Stimulated activated memory B cell treated with anti-CD40 and anti-IgM and Interleukin-4, amounts not matched to agents 10 μg/mL and 1 μg/mL and 100 μg/mL, for 72 hours (primary cell): ENCODE measurements at regions not wholly inside any gene's neighbourhood (a gene's known extent, or its start where the extent isn't known, plus 50 kb on each side); places are given as distances from the start of the nearest gene placed in this dataset.
"Not testable (repeated sequence)": the region's sequence is repeated elsewhere in the genome, so short reads cannot be mapped to it uniquely, and the experiment has no call there.

Experiments used
- ATAC-seq: fragments of 150-1000 bp; cut with Tn5 transposase; 2 replicates; pipeline ENCODE4 v1.10.0; 2021
- H3K27ac Mint-ChIP-seq: one replicate; pipeline ENCODE4 v1.8.0; 2022; ENCODE audit warnings: mild to moderate bottlenecking, mixed read lengths
- H3K27me3 Mint-ChIP-seq: one replicate; pipeline ENCODE4 v1.8.0; 2022; ENCODE audit warnings: mixed read lengths
- H3K36me3 Mint-ChIP-seq: one replicate; pipeline ENCODE4 v1.8.0; 2022; ENCODE audit warnings: mixed read lengths
- H3K4me1 Mint-ChIP-seq: one replicate; pipeline ENCODE4 v1.8.0; 2022; ENCODE audit warnings: mixed read lengths
- H3K4me3 Mint-ChIP-seq: one replicate; pipeline ENCODE4 v1.8.0; 2022; ENCODE audit warnings: mild to moderate bottlenecking, moderate library complexity, mixed read lengths
- H3K9me3 Mint-ChIP-seq: one replicate; pipeline ENCODE4 v1.8.0; 2022; ENCODE audit warnings: mixed read lengths

- H3K27me3 Mint-ChIP-seq = no peaks in the 10 kb centered on the region
- H3K27ac Mint-ChIP-seq = no peak overlapping the region
- H3K4me3 Mint-ChIP-seq = no peak overlapping the region
- H3K9me3 Mint-ChIP-seq = peaks cover 2% of the 10 kb centered on the region
- H3K4me1 Mint-ChIP-seq = no peaks in the 10 kb centered on the region
- H3K36me3 Mint-ChIP-seq = no peaks in the 10 kb centered on the region
- no peak for ATAC-seq
Observed at GRCh38 chr13:89029062-89029461, 1357.9 kb downstream of the SLITRK5 start.

GRCh38 chr13:89034015-89034414 lies 1362.8 kb downstream of the SLITRK5 start:
- no peak overlapping the region for H3K4me3 Mint-ChIP-seq
- H3K9me3 Mint-ChIP-seq = peaks cover 5% of the 10 kb centered on the region
- no peaks in the 10 kb centered on the region for H3K4me1 Mint-ChIP-seq

GRCh38 chr13:89052699-89053098 lies 1381.5 kb downstream of the SLITRK5 start:
- no peaks in the 10 kb centered on the region for H3K27me3 Mint-ChIP-seq
- ATAC-seq = no peak
- no peak overlapping the region for H3K4me3 Mint-ChIP-seq
- peaks cover 5% of the 10 kb centered on the region for H3K9me3 Mint-ChIP-seq
- no peaks in the 10 kb centered on the region for H3K36me3 Mint-ChIP-seq
- H3K4me1 Mint-ChIP-seq = no peaks in the 10 kb centered on the region
- H3K27ac Mint-ChIP-seq = no peak overlapping the region

More at GRCh38 chr13:89034015-89034414, 1362.8 kb downstream of the SLITRK5 start:
- ATAC-seq = no peak
- no peak overlapping the region for H3K27ac Mint-ChIP-seq
- H3K36me3 Mint-ChIP-seq = no peaks in the 10 kb centered on the region
- H3K27me3 Mint-ChIP-seq = no peaks in the 10 kb centered on the region

DNA sequence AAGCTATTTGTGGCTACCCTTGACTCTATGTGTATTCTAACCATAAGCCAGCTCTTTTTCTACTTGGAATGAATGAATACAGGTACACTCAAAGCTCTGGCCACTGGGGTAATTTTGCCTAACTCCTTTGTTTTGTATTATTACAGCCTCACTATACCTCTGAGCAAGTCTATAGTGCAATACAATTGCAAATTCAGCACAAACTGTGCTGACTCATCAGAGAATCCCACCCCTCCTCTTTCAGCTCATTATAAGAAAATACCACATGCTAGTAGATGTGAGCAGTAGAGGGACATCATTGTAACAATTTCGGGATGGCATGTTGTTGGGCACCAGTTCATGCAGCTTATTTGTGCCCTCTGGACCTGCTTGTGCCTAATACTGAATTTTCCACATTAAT lies 1382.2 kb downstream of the SLITRK5 start:
- Mint-ChIP-seq H3K4me1 (no peaks in the 10 kb centered on the region), H3K27me3 (no peaks in the 10 kb centered on the region), H3K27ac (no peak overlapping the region), H3K9me3 (peaks cover 5% of the 10 kb centered on the region), H3K4me3 (no peak overlapping the region), H3K36me3 (no peaks in the 10 kb centered on the region)
- ATAC-seq = no peak

GRCh38 chr13:89057274-89057673 lies 1386.1 kb downstream of the SLITRK5 start:
- Mint-ChIP-seq H3K27ac (no peak overlapping the region), H3K4me3 (no peak overlapping the region), H3K4me1 (no peaks in the 10 kb centered on the region), H3K27me3 (no peaks in the 10 kb centered on the region), H3K36me3 (no peaks in the 10 kb centered on the region), H3K9me3 (peaks cover 12% of the 10 kb centered on the region)
- ATAC-seq = no peak

DNA sequence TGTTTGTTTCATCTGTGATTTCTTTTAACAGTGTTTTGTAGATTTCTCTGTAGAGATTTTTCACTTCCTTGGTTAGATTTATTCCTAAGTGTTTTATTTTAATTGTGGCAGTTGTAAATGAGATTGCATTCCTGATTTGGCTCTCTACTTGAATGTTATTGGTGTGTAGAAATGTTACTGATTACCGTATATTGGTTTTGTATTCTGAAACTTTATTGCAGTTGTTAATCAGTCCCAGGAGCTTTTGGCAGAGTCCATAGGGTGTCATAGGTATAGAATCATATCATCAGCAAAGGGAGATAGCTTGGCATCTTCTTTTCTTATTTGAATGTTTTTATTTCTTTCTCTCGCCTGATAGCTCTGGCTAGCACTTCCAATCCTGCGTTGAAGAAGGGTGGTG lies 1386.7 kb downstream of the SLITRK5 start:
- no peak overlapping the region for H3K27ac Mint-ChIP-seq
- H3K27me3 Mint-ChIP-seq = no peaks in the 10 kb centered on the region
- peaks cover 12% of the 10 kb centered on the region for H3K9me3 Mint-ChIP-seq
- H3K4me3 Mint-ChIP-seq = no peak overlapping the region
- no peak for ATAC-seq
- H3K4me1 Mint-ChIP-seq = no peaks in the 10 kb centered on the region
- H3K36me3 Mint-ChIP-seq = no peaks in the 10 kb centered on the region

- no peaks in the 10 kb centered on the region for H3K27me3 Mint-ChIP-seq
- H3K27ac Mint-ChIP-seq = no peak overlapping the region
- H3K36me3 Mint-ChIP-seq = no peaks in the 10 kb centered on the region
- no peak overlapping the region for H3K4me3 Mint-ChIP-seq
- H3K9me3 Mint-ChIP-seq = peaks cover 7% of the 10 kb centered on the region
- no peaks in the 10 kb centered on the region for H3K4me1 Mint-ChIP-seq
- no peak for ATAC-seq
Observed at GRCh38 chr13:89061821-89062220, 1390.7 kb downstream of the SLITRK5 start.

DNA sequence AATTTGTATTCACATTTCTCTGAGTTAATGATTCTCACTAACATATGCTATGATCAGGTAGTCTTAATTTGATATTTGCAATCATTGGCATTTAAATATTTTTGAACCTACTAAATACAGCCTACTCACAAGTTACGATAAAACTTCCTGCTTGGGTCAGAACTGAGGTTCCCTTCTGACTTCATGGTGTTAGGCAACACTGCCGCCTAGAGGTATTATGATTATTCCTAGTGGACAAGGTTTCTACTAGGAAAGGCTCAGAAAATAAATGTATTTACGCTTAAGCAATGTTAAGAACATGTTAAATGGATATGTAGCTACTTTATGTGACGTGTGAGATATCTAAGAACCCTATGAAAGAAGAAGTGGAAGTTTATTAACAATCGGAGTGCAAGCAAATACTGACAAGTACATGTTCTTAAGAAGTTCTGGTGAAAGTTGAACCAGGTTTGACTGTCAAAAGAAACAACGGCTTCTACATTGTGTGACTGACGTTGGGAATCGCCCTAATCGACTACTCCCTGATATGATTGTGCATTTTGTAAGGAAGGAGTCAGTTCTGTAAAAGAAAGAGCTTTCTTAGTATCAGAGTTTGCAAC lies 1395.8 kb downstream of the SLITRK5 start:
- Mint-ChIP-seq H3K9me3 (peaks cover 3% of the 10 kb centered on the region), H3K27ac (no peak overlapping the region), H3K27me3 (no peaks in the 10 kb centered on the region), H3K36me3 (no peaks in the 10 kb centered on the region), H3K4me1 (no peaks in the 10 kb centered on the region), H3K4me3 (no peak overlapping the region)
- ATAC-seq = no peak

GRCh38 chr13:89072979-89073378 lies 1401.8 kb downstream of the SLITRK5 start:
- H3K36me3 Mint-ChIP-seq = no peaks in the 10 kb centered on the region
- H3K27ac Mint-ChIP-seq = no peak overlapping the region
- no peaks in the 10 kb centered on the region for H3K4me1 Mint-ChIP-seq
- H3K9me3 Mint-ChIP-seq = peaks cover 9% of the 10 kb centered on the region
- ATAC-seq = no peak
- H3K4me3 Mint-ChIP-seq = no peak overlapping the region
- no peaks in the 10 kb centered on the region for H3K27me3 Mint-ChIP-seq

DNA sequence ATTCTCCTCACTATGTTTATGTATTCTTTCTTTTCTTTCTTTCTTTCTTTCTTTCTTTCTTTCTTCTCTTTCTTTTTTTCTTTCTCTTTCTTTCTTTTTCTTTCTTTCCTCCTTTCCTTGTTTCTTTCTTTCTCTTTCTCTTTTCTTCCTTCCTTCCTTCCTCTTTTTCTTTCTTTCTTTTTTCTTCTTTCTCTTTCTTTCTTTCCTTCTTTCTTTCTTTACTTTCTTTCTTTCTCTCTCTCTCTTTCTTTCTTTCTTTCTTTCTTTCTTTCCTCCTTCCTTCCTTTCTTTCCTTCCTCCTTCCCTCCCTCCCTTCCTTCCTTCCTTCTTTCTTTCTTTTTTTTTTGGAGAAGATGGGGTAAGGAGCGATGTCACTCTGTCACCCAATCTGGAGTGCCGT lies 1405.5 kb downstream of the SLITRK5 start:
- Mint-ChIP-seq H3K9me3 (peaks cover 9% of the 10 kb centered on the region), H3K27ac (no peak overlapping the region), H3K27me3 (no peaks in the 10 kb centered on the region), H3K36me3 (no peaks in the 10 kb centered on the region), H3K4me1 (no peaks in the 10 kb centered on the region), H3K4me3 (no peak overlapping the region)
- no peak for ATAC-seq

DNA sequence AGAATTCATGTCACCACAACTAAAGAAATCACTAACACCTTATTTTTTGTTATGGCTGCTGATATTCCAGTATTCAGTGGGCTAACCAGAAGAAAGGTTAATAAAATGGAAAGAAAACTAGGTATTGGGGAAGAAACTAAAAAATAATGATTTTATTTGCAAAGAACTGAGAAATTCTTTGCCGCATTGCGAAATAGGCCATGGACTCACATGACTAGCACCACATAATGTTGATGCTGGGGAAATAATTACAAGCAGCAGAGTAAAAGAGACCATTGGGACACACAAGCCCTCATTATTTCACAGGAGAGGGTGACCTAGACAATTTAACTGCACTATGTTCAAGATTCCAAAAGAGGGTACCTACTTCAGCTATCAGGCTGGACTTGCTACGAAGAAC lies 1411.5 kb downstream of the SLITRK5 start:
- H3K9me3 Mint-ChIP-seq = peaks cover 9% of the 10 kb centered on the region
- no peak for ATAC-seq
- no peaks in the 10 kb centered on the region for H3K36me3 Mint-ChIP-seq
- H3K27me3 Mint-ChIP-seq = no peaks in the 10 kb centered on the region
- no peak overlapping the region for H3K4me3 Mint-ChIP-seq
- H3K4me1 Mint-ChIP-seq = no peaks in the 10 kb centered on the region
- no peak overlapping the region for H3K27ac Mint-ChIP-seq

DNA sequence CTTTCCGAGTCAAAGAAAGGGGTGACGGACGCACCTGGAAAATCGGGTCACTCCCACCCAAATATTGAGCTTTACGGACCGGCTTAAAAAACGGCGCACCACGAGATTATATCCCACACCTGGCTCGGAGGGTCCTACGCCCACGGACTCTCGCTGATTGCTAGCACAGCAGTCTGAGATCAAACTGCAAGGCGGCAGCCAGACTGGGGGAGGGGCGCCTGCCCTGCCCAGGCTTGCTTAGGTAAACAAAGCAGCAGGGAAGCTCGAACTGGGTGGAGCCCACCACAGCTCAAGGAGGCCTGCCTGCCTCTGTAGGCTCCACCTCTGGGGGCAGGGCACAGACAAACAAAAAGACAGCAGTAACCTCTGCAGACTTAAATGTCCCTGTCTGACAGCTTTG lies 1416.9 kb downstream of the SLITRK5 start:
- H3K27me3 Mint-ChIP-seq, H3K4me1 Mint-ChIP-seq, ATAC-seq, H3K4me3 Mint-ChIP-seq, H3K27ac Mint-ChIP-seq, H3K9me3 Mint-ChIP-seq, H3K36me3 Mint-ChIP-seq: not testable (repeated sequence)

DNA sequence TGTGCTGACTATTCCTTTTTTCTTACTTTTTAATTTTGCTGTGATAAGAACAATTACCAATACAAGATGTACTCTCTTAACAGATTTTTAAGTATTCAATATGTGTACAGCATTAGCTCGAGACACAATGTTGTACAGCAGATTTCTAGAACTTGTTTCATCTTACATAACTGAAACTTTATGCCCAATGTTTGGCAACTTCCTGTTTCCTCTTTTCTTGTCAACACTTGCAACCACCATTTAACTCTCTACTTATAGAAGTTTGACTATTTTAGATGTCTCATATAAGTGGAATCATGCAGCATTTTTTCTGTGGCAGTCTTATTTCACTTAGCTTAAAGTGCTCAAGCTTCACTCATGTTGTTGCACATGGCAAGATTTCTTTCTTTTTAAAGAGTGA lies 1426.8 kb downstream of the SLITRK5 start:
- H3K27me3 Mint-ChIP-seq = no peaks in the 10 kb centered on the region
- no peak overlapping the region for H3K4me3 Mint-ChIP-seq
- H3K9me3 Mint-ChIP-seq = peaks cover 9% of the 10 kb centered on the region
- no peak for ATAC-seq
- H3K36me3 Mint-ChIP-seq = no peaks in the 10 kb centered on the region
- H3K27ac Mint-ChIP-seq = no peak overlapping the region
- no peaks in the 10 kb centered on the region for H3K4me1 Mint-ChIP-seq

- no peaks in the 10 kb centered on the region for H3K4me1 Mint-ChIP-seq
- no peaks in the 10 kb centered on the region for H3K36me3 Mint-ChIP-seq
- H3K27me3 Mint-ChIP-seq = no peaks in the 10 kb centered on the region
- no peak overlapping the region for H3K4me3 Mint-ChIP-seq
- no peak for ATAC-seq
- H3K9me3 Mint-ChIP-seq = no peaks in the 10 kb centered on the region
- H3K27ac Mint-ChIP-seq = no peak overlapping the region
Observed at GRCh38 chr13:89113744-89114143, 1442.6 kb downstream of the SLITRK5 start.

GRCh38 chr13:89115307-89115706 lies 1444.1 kb downstream of the SLITRK5 start:
- H3K9me3 Mint-ChIP-seq = peaks cover 4% of the 10 kb centered on the region
- no peaks in the 10 kb centered on the region for H3K4me1 Mint-ChIP-seq
- no peak for ATAC-seq
- H3K36me3 Mint-ChIP-seq = no peaks in the 10 kb centered on the region
- H3K27ac Mint-ChIP-seq = no peak overlapping the region
- no peaks in the 10 kb centered on the region for H3K27me3 Mint-ChIP-seq
- no peak overlapping the region for H3K4me3 Mint-ChIP-seq

DNA sequence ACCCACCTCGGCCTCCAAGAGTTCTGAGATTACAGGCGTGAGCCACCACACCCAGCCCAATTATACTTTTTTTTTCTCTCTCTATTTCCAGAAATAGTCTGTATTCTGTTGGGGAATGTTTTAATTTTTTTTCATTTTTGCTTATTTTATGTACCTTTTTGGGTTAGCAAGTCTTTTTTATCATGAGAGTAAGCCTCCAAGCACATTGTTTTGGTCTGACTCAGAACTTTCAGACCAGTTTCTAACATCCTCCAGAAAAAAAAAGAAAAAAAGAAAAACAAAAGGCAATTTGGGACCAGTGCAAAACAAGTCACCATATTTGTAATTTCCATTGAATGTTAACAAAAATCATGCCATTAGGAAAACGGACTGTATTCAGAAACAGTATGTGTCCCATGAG lies 1465.5 kb downstream of the SLITRK5 start:
- Mint-ChIP-seq H3K4me3 (no peak overlapping the region), H3K36me3 (no peaks in the 10 kb centered on the region), H3K27me3 (no peaks in the 10 kb centered on the region), H3K27ac (no peak overlapping the region), H3K4me1 (no peaks in the 10 kb centered on the region), H3K9me3 (no peaks in the 10 kb centered on the region)
- ATAC-seq = no peak

DNA sequence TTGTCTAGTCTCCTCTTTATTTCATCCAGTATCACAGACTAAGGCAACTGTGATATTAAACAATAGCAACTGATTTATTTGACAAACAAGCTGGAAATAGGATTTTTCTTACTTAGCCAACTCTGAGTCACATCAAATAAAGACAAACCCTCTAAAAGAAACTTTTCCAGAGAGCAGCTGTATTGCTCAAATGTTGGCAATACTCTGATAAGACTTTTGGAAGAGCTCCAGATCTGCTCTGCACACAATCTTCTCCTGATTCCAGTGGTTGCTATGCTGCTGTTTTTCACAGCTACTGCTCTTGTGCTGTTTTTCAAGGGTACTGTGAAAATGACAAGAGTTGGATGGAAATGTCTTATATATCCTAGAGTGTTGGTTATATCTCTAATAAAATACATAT lies 1479.2 kb downstream of the SLITRK5 start:
- H3K27ac Mint-ChIP-seq = no peak overlapping the region
- no peaks in the 10 kb centered on the region for H3K4me1 Mint-ChIP-seq
- peaks cover 11% of the 10 kb centered on the region for H3K9me3 Mint-ChIP-seq
- ATAC-seq = no peak
- no peak overlapping the region for H3K4me3 Mint-ChIP-seq
- no peaks in the 10 kb centered on the region for H3K27me3 Mint-ChIP-seq
- no peaks in the 10 kb centered on the region for H3K36me3 Mint-ChIP-seq
